Colonic mucosa (tissue), 4 donors: ENCODE measurements at regions not wholly inside any gene's neighbourhood (a gene's known extent, or its start where the extent isn't known, plus 50 kb on each side); places are given as distances from the start of the nearest gene placed in this dataset.

ENCODE experiments used
- DNase-seq: peaks from one replicate; pipeline ENCODE4 v3.0.0-alpha.2; 2020
- H3K27ac ChIP-seq: fragments of 200-600 bp; one replicate; pipeline ENCODE4 v1.8.0; 2021
- H3K27me3 ChIP-seq: fragments of 200-600 bp; one replicate; pipeline ENCODE4 v1.8.0; 2021
- H3K36me3 ChIP-seq: fragments of 200-600 bp; one replicate; pipeline ENCODE4 v1.8.0; 2021
- H3K4me1 ChIP-seq: fragments of 200-600 bp; one replicate; pipeline ENCODE4 v1.8.0; 2021; ENCODE audit warnings: mild to moderate bottlenecking
- H3K4me3 ChIP-seq: fragments of 200-600 bp; one replicate; pipeline ENCODE4 v1.8.0; 2021
- H3K9ac ChIP-seq, 2 donors: one replicate each; pipeline ENCODE4 v1.7.0; 2013; ENCODE audit warnings: control low read depth in 2 of 2, low read depth in 2 of 2, low read length in 2 of 2
- H3K9me3 ChIP-seq: fragments of 200-600 bp; one replicate; pipeline ENCODE4 v1.8.0; 2021
- intact Hi-C: fragments of 100-400 bp; cut with DNase I; formaldehyde crosslinking; loops from one replicate; pipeline ENCODE4 v1.14.1; 2022
- TF ChIP-seq, protein P1 (sequence below): fragments of 200-600 bp; IDR thresholded peaks from one replicate; pipeline ENCODE4 v1.8.0; 2022; ENCODE audit warnings: antibody characterized with exemption, mild to moderate bottlenecking
- donor health status: healthy.
- donor health status: DM: no; HTN: no; CAD: no.
- donor health status: DM: no; HTN: no; CAD: no.

DNA sequence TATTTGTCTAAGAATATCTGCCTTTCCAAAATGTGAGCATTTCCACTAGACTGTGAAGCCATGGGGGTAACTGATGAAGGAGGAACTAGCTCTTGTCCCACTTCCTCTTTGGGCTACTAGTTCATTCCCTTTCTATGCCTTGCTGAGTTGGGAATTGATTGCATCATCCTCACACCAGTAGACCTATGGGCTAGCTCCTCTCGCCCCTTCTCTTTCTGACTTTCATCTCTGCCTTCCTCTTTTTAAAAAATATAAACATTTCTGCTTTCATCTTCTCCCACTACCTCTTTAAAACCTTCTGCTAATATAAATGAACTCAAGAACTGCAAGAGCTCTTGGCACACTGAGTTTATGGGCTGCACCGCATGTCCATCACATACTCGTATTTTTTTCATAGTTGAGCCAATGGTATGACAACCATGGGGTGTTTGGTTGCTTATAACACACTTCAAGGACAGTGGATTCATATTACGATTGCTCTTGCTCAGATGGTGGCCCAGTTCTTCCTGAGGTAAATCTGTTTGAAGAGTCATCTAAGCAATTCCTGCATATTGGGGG, 182.0 kb downstream of the REEP3 start:
- intact Hi-C loops, result no loop called here
- Histone ChIP-seq H3K9me3 (no peaks in the 10 kb centered on the region), H3K4me1 (no peaks in the 10 kb centered on the region), H3K27me3 (no peaks in the 10 kb centered on the region), H3K27ac (no peak overlapping the region), H3K9ac (no peak overlapping the region), H3K4me3 (no peak overlapping the region), H3K36me3 (no peaks in the 10 kb centered on the region)
- DNase-seq, result no peak
- TF ChIP-seq, protein P1, sequence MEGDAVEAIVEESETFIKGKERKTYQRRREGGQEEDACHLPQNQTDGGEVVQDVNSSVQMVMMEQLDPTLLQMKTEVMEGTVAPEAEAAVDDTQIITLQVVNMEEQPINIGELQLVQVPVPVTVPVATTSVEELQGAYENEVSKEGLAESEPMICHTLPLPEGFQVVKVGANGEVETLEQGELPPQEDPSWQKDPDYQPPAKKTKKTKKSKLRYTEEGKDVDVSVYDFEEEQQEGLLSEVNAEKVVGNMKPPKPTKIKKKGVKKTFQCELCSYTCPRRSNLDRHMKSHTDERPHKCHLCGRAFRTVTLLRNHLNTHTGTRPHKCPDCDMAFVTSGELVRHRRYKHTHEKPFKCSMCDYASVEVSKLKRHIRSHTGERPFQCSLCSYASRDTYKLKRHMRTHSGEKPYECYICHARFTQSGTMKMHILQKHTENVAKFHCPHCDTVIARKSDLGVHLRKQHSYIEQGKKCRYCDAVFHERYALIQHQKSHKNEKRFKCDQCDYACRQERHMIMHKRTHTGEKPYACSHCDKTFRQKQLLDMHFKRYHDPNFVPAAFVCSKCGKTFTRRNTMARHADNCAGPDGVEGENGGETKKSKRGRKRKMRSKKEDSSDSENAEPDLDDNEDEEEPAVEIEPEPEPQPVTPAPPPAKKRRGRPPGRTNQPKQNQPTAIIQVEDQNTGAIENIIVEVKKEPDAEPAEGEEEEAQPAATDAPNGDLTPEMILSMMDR, result no peak

DNA sequence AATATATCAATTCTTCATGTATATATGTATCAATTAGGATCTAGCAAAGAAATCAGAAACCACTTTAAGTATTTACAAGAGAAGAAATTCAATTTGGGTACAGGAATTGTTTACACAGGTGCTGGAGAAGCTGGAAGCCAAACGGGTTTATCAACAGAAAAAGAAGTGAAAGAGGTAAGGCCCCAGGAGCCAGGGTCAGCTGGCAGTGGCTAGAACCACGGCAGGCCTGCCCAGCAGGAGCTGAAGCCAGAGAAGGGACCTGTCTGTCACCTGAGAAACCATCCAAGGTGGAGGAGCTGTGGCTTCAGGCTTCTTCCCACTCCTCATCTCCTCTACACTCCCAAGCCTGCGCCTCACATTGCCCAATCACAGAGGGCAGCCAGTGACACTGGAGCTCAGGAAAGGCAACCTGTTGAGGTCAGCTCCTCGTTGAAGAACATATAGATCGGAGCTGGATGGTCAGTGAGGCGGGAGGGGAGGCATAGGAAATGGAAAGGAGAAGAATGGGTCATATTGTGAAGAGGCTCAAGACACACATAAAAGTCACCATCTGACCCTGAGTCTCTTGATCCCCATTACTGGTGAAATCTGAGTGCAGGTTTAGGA, 182.6 kb downstream of the REEP3 start:
- Histone ChIP-seq H3K4me3 (no peak overlapping the region), H3K9me3 (no peaks in the 10 kb centered on the region), H3K27me3 (no peaks in the 10 kb centered on the region), H3K27ac (no peak overlapping the region), H3K4me1 (no peaks in the 10 kb centered on the region), H3K36me3 (no peaks in the 10 kb centered on the region), H3K9ac (no peak overlapping the region)
- TF ChIP-seq, protein P1, result no peak
- intact Hi-C loops, result no loop called here
- no peak for DNase-seq

DNA sequence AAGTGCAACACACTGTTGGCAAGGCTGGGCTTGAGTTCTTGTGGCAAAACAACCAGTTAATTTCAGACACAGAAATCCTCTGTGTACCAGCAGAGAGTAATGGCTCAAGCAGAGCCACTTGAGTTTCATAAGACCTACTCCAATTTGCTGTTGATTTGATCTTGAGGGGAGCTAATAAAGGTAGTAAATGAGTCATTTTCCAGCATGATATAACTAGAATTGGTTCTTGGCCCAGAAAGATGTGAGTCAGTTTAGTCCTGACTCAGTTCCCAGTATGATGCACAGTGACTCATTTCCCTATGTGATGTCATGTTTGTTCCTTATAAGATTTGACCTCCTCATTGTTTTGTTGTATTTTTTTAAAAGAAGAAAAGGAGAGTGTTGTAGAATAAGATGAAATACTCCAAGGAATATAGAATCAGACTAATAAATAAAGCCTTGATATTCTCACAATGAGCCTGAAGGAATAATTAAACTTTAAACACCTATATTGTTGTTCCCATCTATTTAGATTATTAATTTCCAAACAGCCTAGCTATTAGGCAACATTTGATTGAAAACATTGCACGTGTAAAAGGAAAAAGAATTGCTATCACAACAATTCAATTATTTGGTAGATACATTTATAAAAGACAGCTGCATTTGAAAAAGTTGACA, 186.2 kb downstream of the REEP3 start:
- Histone ChIP-seq H3K36me3 (no peaks in the 10 kb centered on the region), H3K27me3 (no peaks in the 10 kb centered on the region), H3K9ac (no peak overlapping the region), H3K27ac (no peak overlapping the region), H3K9me3 (no peaks in the 10 kb centered on the region), H3K4me1 (peaks cover 10% of the 10 kb centered on the region), H3K4me3 (no peak overlapping the region)
- intact Hi-C loops, result no loop called here
- DNase-seq, result no peak
- TF ChIP-seq, protein P1, result no peak

DNA sequence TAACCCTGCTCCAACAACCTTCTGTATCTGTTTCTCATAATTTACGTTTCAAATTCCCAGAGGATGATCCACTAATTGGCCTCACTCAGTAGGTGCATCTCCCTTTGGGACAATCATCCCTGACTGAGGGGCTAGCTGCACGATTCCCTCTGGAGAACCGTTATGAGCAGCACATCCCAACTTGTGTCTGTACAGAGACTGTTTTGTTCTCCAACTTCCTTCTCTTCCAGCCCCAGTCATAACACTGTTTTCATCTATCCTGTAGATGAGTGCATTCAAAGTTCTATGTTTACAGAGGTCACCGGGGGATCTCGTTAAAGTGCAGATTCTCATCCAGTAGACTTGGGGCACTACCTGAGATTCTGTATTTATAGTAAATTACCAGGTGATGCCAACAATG, 187.2 kb downstream of the REEP3 start:
- Histone ChIP-seq H3K4me3 (no peak overlapping the region), H3K4me1 (peaks cover 21% of the 10 kb centered on the region), H3K27me3 (no peaks in the 10 kb centered on the region), H3K36me3 (no peaks in the 10 kb centered on the region), H3K9me3 (no peaks in the 10 kb centered on the region), H3K9ac (no peak overlapping the region), H3K27ac (no peak overlapping the region)
- intact Hi-C loops, result no loop called here
- no peak for DNase-seq
- TF ChIP-seq, protein P1, result no peak

DNA sequence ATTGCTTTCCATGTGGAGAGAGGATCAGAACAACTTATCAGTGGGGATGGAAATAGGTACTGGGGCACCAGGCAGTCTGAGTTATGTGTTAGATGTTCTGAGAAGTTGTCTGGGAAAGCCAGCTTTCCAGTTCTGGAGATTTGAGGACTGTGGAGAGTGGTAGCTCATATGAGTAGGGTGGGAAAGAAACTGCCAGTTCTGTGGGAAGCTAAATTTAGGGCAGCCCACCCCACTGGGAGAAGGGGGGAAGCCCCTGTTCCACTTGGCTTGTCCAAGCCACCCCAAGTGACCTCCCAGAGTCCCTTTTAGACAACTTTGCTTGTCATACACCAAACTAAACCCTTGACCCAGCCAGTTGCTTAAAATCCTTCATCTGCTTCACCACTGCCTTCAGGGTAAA, 189.5 kb downstream of the REEP3 start:
- intact Hi-C loops, result no loop called here
- no peak for DNase-seq
- H3K36me3 ChIP-seq, result no peaks in the 10 kb centered on the region
- H3K9ac ChIP-seq, result peak overlapping the region in 1 of 2 donors; percentile 3
- no peaks in the 10 kb centered on the region for H3K27me3 ChIP-seq
- peaks cover 23% of the 10 kb centered on the region for H3K4me1 ChIP-seq
- H3K9me3 ChIP-seq, result no peaks in the 10 kb centered on the region
- no peak overlapping the region for H3K4me3 ChIP-seq
- TF ChIP-seq, protein P1, result no peak
- no peak overlapping the region for H3K27ac ChIP-seq
